ENCODE measurements at regions not wholly inside any gene's neighbourhood (a gene's known extent, or its start where the extent isn't known, plus 50 kb on each side); places are given as distances from the start of the nearest gene placed in this dataset.
"Not testable (repeated sequence)": the region's sequence is repeated elsewhere in the genome, so short reads cannot be mapped to it uniquely, and the experiment has no call there.

- no peak for ATAC-seq
Observed at GRCh38 chr3:70736009-70736408, 423.6 kb upstream of the MDFIC2 start.

GRCh38 chr3:70734756-70735155 is 422.3 kb upstream of the MDFIC2 start:
- ATAC-seq: no peak

GRCh38 chr3:70731046-70731445 is 418.6 kb upstream of the MDFIC2 start:
- ATAC-seq: no peak

GRCh38 chr3:70729845-70730244 is 417.4 kb upstream of the MDFIC2 start:
- ATAC-seq: no peak

GRCh38 chr3:70728311-70728710 is 415.9 kb upstream of the MDFIC2 start:
- ATAC-seq: no peak

GRCh38 chr3:70726961-70727360 is 414.5 kb upstream of the MDFIC2 start:
- no peak for ATAC-seq

GRCh38 chr3:70726096-70726938 is 413.9 kb upstream of the MDFIC2 start:
- ATAC-seq: no peak

GRCh38 chr3:70722018-70722417 is 409.6 kb upstream of the MDFIC2 start:
- no peak for ATAC-seq

GRCh38 chr3:70716832-70717231 is 404.4 kb upstream of the MDFIC2 start:
- ATAC-seq: no peak

- ATAC-seq: no peak
Observed at GRCh38 chr3:70712449-70713082, 400.1 kb upstream of the MDFIC2 start.

GRCh38 chr3:70703305-70704102 is 391.1 kb upstream of the MDFIC2 start:
- ATAC-seq: no peak

GRCh38 chr3:70702132-70702531 is 389.7 kb upstream of the MDFIC2 start:
- no peak for ATAC-seq

- no peak for ATAC-seq
Observed at GRCh38 chr3:70684701-70685100, 372.3 kb upstream of the MDFIC2 start.

GRCh38 chr3:70675810-70676209 is 363.4 kb upstream of the MDFIC2 start:
- not testable (repeated sequence) for ATAC-seq

GRCh38 chr3:70658513-70659310 is 346.3 kb upstream of the MDFIC2 start:
- no peak for ATAC-seq

GRCh38 chr3:70657454-70657853 is 345.0 kb upstream of the MDFIC2 start:
- no peak for ATAC-seq

- no peak for ATAC-seq
Observed at GRCh38 chr3:70647823-70648222, 335.4 kb upstream of the MDFIC2 start.

- no peak for ATAC-seq
Observed at GRCh38 chr3:70647094-70647493, 334.7 kb upstream of the MDFIC2 start.

- ATAC-seq: no peak
Observed at GRCh38 chr3:70646635-70647034, 334.2 kb upstream of the MDFIC2 start.

- no peak for ATAC-seq
Observed at GRCh38 chr3:70640481-70640880, 328.0 kb upstream of the MDFIC2 start.

- ATAC-seq: no peak
Observed at GRCh38 chr3:70635301-70635700, 322.9 kb upstream of the MDFIC2 start.

- ATAC-seq: no peak
Observed at GRCh38 chr3:70631716-70632307, 319.4 kb upstream of the MDFIC2 start.

Data from activated CD4-positive, CD25-positive, alpha-beta regulatory T cell treated with anti-CD3 and anti-CD28 coated beads, Interleukin-2, amount 50 U/mL, for 24 hours (primary cell).